Gastroesophageal sphincter (tissue), 4 donors: ENCODE measurements at regions not wholly inside any gene's neighbourhood (a gene's known extent, or its start where the extent isn't known, plus 50 kb on each side); places are given as distances from the start of the nearest gene placed in this dataset.

Experiments used
- ATAC-seq: fragments of 150-250 bp; one replicate; pipeline ENCODE4 v1.9.1; 2016; ENCODE audit warnings: mild to moderate bottlenecking, moderate library complexity
- H3K27ac ChIP-seq, 4 donors: fragments of 200-600 bp; sonication (generic) in 3 of 4; 1 replicate in 3 of 4; 2 replicates in 1 of 4; pipeline ENCODE4 v1.5.1; 2016 to 2019
- H3K27me3 ChIP-seq: fragments of 200-600 bp; sonication (generic); one replicate; pipeline ENCODE4 v1.5.1; 2019
- H3K36me3 ChIP-seq, 2 donors: fragments of 200-600 bp; sonication (generic); one replicate each; pipeline ENCODE4 v1.5.1; 2019; ENCODE audit warnings: control low read depth in 1 of 2
- H3K4me1 ChIP-seq, 3 donors: fragments of 200-600 bp; sonication (generic); 1 replicate in 2 of 3; 2 replicates in 1 of 3; pipeline ENCODE4 v1.5.1; 2016 to 2019; ENCODE audit warnings: control low read depth in 2 of 3
- H3K4me3 ChIP-seq, 2 donors: fragments of 200-600 bp; sonication (generic); one replicate each; pipeline ENCODE4 v1.5.1; 2019; ENCODE audit warnings: mild to moderate bottlenecking in 1 of 2, moderate library complexity in 1 of 2
- H3K9me3 ChIP-seq, 3 donors: fragments of 200-600 bp; sonication (generic); one replicate each; pipeline ENCODE4 v1.5.1; 2017 to 2019; ENCODE audit warnings: control low read depth in 2 of 3
- CTCF ChIP-seq, 4 experiments: fragments of 200-600 bp in 2 of 4; fragments of 450-650 bp in 2 of 4; sonication (generic) in 1 of 4; IDR thresholded peaks; one replicate each; pipeline ENCODE4 v1.5.1; 2017 to 2019; ENCODE audit warnings: antibody characterized with exemption in 4 of 4, mild to moderate bottlenecking in 2 of 4, moderate library complexity in 2 of 4
- EP300 ChIP-seq: sonication (generic); formaldehyde crosslinking; IDR thresholded peaks from one replicate; pipeline ENCODE4 v1.6.1; 2017; ENCODE audit warnings: antibody characterized with exemption, mild to moderate bottlenecking
- POLR2A ChIP-seq, 2 donors: fragments of 450-650 bp; IDR thresholded peaks; one replicate each; pipeline ENCODE4 v1.6.1; 2017; ENCODE audit warnings: antibody characterized with exemption in 2 of 2, mild to moderate bottlenecking in 2 of 2, moderate library complexity in 1 of 2
- POLR2AphosphoS5 ChIP-seq: sonication (generic); formaldehyde crosslinking; IDR thresholded peaks from one replicate; pipeline ENCODE4 v1.6.1; 2017; ENCODE audit warnings: antibody characterized with exemption
- WGBS, 2 donors: methylation state at CpG; one replicate each; pipeline ENCODE4 v1.1.5; 2018; ENCODE audit warnings: low coverage in 1 of 2; 5-methylcytosine and 5-hydroxymethylcytosine counted together

- Histone ChIP-seq H3K27ac (no peak overlapping the region), H3K4me3 (no peak overlapping the region), H3K27me3 (no peaks in the 10 kb centered on the region), H3K36me3 (no peaks in the 10 kb centered on the region), H3K9me3 (no peaks in the 10 kb centered on the region), H3K4me1 (no peaks in the 10 kb centered on the region)
- WGBS, 2 donors, result 86 to 88% methylated on average over 4 to 6 of the region's 6 CpGs
- no peak for ATAC-seq
- no peak for TF ChIP-seq POLR2A (IDR thresholded peaks at IDR 0.05)
- no peak for TF ChIP-seq POLR2AphosphoS5
- no peak for TF ChIP-seq CTCF (IDR thresholded peaks at IDR 0.05)
- TF ChIP-seq EP300, result no peak
These were observed 258.3 kb upstream of the VLDLR start for GRCh38 chr9:2363138-2363745.

DNA sequence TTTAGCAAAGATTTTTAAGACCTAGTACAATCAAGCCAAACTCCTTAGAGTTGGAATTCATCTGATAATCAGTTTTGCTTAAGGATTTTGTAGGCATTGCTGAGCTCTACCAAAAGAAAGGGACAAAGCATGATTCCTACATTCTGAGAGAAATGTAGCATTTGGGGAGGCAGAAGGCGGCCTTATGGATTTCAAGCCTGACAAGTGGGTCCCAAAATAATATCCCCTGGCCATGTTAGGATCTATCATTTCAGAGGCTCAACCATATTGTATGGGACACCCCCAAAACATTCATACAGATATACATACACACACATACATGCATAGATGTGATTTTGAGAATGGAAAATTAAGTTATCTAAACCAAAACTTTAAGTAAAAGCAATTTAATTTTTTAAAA lies 257.8 kb upstream of the VLDLR start:
- Histone ChIP-seq H3K27ac (no peak overlapping the region), H3K9me3 (no peaks in the 10 kb centered on the region), H3K4me3 (no peak overlapping the region), H3K4me1 (no peaks in the 10 kb centered on the region), H3K36me3 (no peaks in the 10 kb centered on the region), H3K27me3 (no peaks in the 10 kb centered on the region)
- 89 to 100% methylated on average over 1 of the region's 1 CpG for WGBS, 2 donors
- TF ChIP-seq CTCF (IDR thresholded peaks at IDR 0.05), result no peak
- TF ChIP-seq POLR2AphosphoS5, result no peak
- TF ChIP-seq EP300, result no peak
- no peak for TF ChIP-seq POLR2A (IDR thresholded peaks at IDR 0.05)
- ATAC-seq, result no peak

DNA sequence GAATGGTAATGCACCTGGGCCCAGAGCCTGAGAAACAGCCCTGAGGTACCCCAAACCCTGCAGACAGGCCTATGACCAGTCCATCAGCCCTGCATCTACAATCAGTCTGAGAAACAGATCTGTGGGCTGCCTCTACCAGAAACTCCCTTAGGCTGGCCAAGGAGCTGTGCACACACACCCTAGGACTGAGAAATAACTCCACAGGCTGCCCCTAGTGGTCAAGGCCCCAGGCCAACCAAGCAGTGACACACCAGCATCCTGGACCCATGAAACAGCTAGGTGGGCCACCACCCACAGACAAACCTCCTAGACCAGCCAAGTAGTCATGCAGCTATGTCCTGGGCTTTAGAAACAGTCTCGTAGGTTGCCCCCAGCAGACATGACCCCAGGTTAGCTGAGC lies 253.6 kb upstream of the VLDLR start:
- no peaks in the 10 kb centered on the region for H3K36me3 ChIP-seq
- H3K4me1 ChIP-seq, result no peaks in the 10 kb centered on the region
- no peak overlapping the region for H3K27ac ChIP-seq
- no peak for ATAC-seq
- no peaks in the 10 kb centered on the region for H3K9me3 ChIP-seq
- TF ChIP-seq POLR2A (IDR thresholded peaks at IDR 0.05) (no peak), EP300 (no peak), POLR2AphosphoS5 (no peak), CTCF (IDR thresholded peaks at IDR 0.05) (no peak)
- no peak overlapping the region for H3K4me3 ChIP-seq
- no peaks in the 10 kb centered on the region for H3K27me3 ChIP-seq
- WGBS, 2 donors, result 100% methylated on average over 1 of the region's 1 CpG; no CpG with 5 or more reads in 1 of the 2 donors

DNA sequence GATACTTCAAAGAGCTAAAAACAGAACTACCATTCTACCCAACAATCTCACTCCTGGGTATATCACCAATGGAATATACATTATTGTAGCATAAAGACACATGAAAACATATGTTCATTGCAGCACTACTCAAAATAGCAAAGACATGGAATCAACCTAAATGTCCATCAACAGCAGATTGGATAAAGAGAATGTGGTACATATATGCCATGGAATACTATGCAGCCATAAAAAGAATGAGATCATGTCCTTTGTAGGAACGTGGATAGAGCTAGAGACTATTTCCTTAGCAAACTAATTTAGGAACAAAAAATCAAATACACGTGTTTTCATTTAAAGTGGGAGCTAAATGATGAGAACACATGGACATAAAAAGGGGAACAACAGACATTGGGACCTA lies 247.9 kb upstream of the VLDLR start:
- Histone ChIP-seq H3K27me3 (no peaks in the 10 kb centered on the region), H3K9me3 (peaks cover 0 to 13% (median 0%) of the 10 kb centered on the region in 3 donors), H3K27ac (no peak overlapping the region), H3K36me3 (no peaks in the 10 kb centered on the region), H3K4me1 (no peaks in the 10 kb centered on the region), H3K4me3 (no peak overlapping the region)
- ATAC-seq, result no peak
- WGBS, 2 donors, result 82 to 92% methylated on average over 2 of the region's 2 CpGs
- TF ChIP-seq POLR2A (IDR thresholded peaks at IDR 0.05) (no peak), POLR2AphosphoS5 (no peak)

DNA sequence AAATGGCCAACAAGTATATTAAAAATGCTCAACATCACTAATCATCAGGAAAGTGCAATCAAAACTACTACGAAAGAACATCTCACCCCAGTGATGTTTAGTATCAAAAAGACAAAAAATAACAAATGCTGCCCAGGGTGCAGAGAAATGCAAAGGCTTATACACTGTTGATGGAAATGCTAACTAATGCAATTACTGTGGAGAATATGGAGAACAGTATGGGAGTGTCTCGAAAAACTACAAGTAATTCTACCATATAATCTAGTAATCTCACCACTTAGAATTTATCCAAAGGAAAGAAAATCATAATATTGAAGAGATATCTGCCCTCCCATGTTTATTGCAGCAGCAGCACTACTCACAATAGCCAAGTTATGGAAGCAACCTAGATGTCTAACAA lies 246.5 kb upstream of the VLDLR start:
- no peak for ATAC-seq
- TF ChIP-seq POLR2AphosphoS5, result no peak
- Histone ChIP-seq H3K27ac (no peak overlapping the region), H3K4me3 (no peak overlapping the region), H3K9me3 (peaks cover 0 to 13% (median 0%) of the 10 kb centered on the region in 3 donors), H3K36me3 (no peaks in the 10 kb centered on the region), H3K4me1 (no peaks in the 10 kb centered on the region), H3K27me3 (no peaks in the 10 kb centered on the region)
- WGBS, 2 donors, result 83 to 94% methylated on average over 2 of the region's 2 CpGs

- Histone ChIP-seq H3K4me3 (no peak overlapping the region), H3K4me1 (no peaks in the 10 kb centered on the region), H3K36me3 (no peaks in the 10 kb centered on the region), H3K27me3 (no peaks in the 10 kb centered on the region), H3K27ac (no peak overlapping the region), H3K9me3 (peaks cover 0 to 13% (median 0%) of the 10 kb centered on the region in 3 donors)
- ATAC-seq, result no peak
- 48 to 55% methylated on average over 3 of the region's 3 CpGs for whole genome bisulfite sequencing, 2 donors
- TF ChIP-seq POLR2A (IDR thresholded peaks at IDR 0.05) (no peak), EP300 (no peak), CTCF (IDR thresholded peaks at IDR 0.05) (no peak), POLR2AphosphoS5 (no peak)
These were observed 244.5 kb upstream of the VLDLR start for GRCh38 chr9:2377117-2377516.
